Gastroesophageal sphincter (tissue), 3 donors: ENCODE measurements at regions not wholly inside any gene's neighbourhood (a gene's known extent, or its start where the extent isn't known, plus 50 kb on each side); places are given as distances from the start of the nearest gene placed in this dataset.

Experiments
- POLR2A ChIP-seq, 2 donors: fragments of 450-650 bp; IDR thresholded peaks; one replicate each; pipeline ENCODE4 v1.6.1; 2017; ENCODE audit warnings: antibody characterized with exemption in 2 of 2, mild to moderate bottlenecking in 2 of 2, moderate library complexity in 1 of 2
- TF ChIP-seq, protein P1 (sequence below), 4 experiments: fragments of 200-600 bp in 2 of 4; fragments of 450-650 bp in 2 of 4; sonication (generic) in 1 of 4; IDR thresholded peaks; one replicate each; pipeline ENCODE4 v1.5.1; 2017 to 2019; ENCODE audit warnings: antibody characterized with exemption in 4 of 4, mild to moderate bottlenecking in 2 of 4, moderate library complexity in 2 of 4

- no peak for TF ChIP-seq POLR2A (IDR thresholded peaks at IDR 0.05)
- TF ChIP-seq, protein P1, sequence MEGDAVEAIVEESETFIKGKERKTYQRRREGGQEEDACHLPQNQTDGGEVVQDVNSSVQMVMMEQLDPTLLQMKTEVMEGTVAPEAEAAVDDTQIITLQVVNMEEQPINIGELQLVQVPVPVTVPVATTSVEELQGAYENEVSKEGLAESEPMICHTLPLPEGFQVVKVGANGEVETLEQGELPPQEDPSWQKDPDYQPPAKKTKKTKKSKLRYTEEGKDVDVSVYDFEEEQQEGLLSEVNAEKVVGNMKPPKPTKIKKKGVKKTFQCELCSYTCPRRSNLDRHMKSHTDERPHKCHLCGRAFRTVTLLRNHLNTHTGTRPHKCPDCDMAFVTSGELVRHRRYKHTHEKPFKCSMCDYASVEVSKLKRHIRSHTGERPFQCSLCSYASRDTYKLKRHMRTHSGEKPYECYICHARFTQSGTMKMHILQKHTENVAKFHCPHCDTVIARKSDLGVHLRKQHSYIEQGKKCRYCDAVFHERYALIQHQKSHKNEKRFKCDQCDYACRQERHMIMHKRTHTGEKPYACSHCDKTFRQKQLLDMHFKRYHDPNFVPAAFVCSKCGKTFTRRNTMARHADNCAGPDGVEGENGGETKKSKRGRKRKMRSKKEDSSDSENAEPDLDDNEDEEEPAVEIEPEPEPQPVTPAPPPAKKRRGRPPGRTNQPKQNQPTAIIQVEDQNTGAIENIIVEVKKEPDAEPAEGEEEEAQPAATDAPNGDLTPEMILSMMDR (IDR thresholded peaks at IDR 0.05): no peak
These were observed 104.2 kb downstream of the ETS2 start for GRCh38 chr21:38909929-38910328.
